GM13977 (cell line): ENCODE measurements at regions not wholly inside any gene's neighbourhood (a gene's known extent, or its start where the extent isn't known, plus 50 kb on each side); places are given as distances from the start of the nearest gene placed in this dataset.

Source experiments
- DNase-seq: peaks from one replicate; pipeline ENCODE4 v3.0.0; 2012; ENCODE audit warnings: low spot score
- CTCF ChIP-seq: IDR thresholded peaks from 2 replicates; pipeline ENCODE4 v1.5.1; 2012; ENCODE audit warnings: mild to moderate bottlenecking, control low read depth; ENCODE audit not compliant: insufficient read depth; ENCODE audit errors: extremely low read depth, missing control alignments
- in situ Hi-C: fragments of 300-500 bp; cut with MboI; formaldehyde crosslinking; loops from one replicate; pipeline ENCODE4 v1.12.0; 2022; ENCODE audit warnings: low sequenced_read_pairs, low pct_unique_long_range_greater_than_20kb, mixed read lengths, inconsistent platforms; ENCODE audit not compliant: unreplicated experiment

- DNase-seq, result no peak
- in situ Hi-C loops, result no loop called here
- TF ChIP-seq CTCF, result no peak
Observed at GRCh38 chr1:194167956-194168640, 981.7 kb upstream of the B3GALT2 start.

GRCh38 chr1:194164755-194165154 lies 978.3 kb upstream of the B3GALT2 start:
- in situ Hi-C loops, result no loop called here
- no peak for TF ChIP-seq CTCF
- no peak for DNase-seq

GRCh38 chr1:194161591-194161990 lies 975.2 kb upstream of the B3GALT2 start:
- no peak for DNase-seq
- in situ Hi-C loops, result no loop called here
- TF ChIP-seq CTCF, result no peak

GRCh38 chr1:194159941-194160340 lies 973.5 kb upstream of the B3GALT2 start:
- no peak for DNase-seq
- no peak for TF ChIP-seq CTCF
- in situ Hi-C loops, result no loop called here

- TF ChIP-seq CTCF, result no peak
Observed at GRCh38 chr1:194155962-194156361, 969.5 kb upstream of the B3GALT2 start.

GRCh38 chr1:194151056-194151455 lies 964.6 kb upstream of the B3GALT2 start:
- in situ Hi-C loops, result no loop called here
- no peak for DNase-seq
- no peak for TF ChIP-seq CTCF

More at GRCh38 chr1:194155962-194156361, 969.5 kb upstream of the B3GALT2 start:
- in situ Hi-C loops, result no loop called here
- no peak for DNase-seq

GRCh38 chr1:194150242-194150641 lies 963.8 kb upstream of the B3GALT2 start:
- DNase-seq, result no peak
- in situ Hi-C loops, result no loop called here
- no peak for TF ChIP-seq CTCF
